ENCODE measurements at regions not wholly inside any gene's neighbourhood (a gene's known extent, or its start where the extent isn't known, plus 50 kb on each side); places are given as distances from the start of the nearest gene placed in this dataset.

- TF ChIP-seq EZH2 (IDR thresholded peaks at IDR 0.05; ENCODE audit: borderline replicate concordance, insufficient read depth, low read depth, low read length, poor library complexity, severe bottlenecking) (no peak), CTCF (IDR thresholded peaks at IDR 0.05) (no peak)
Measured at GRCh38 chr10:121051171-121051570, 200.0 kb downstream of the WDR11 start.

Data from B cell (primary cell).